Activated CD4-positive, alpha-beta T cell treated with anti-CD3 and anti-CD28 coated beads for 36 hours (primary cell): ENCODE measurements at regions not wholly inside any gene's neighbourhood (a gene's known extent, or its start where the extent isn't known, plus 50 kb on each side); places are given as distances from the start of the nearest gene placed in this dataset.

Experiments used
- ATAC-seq: fragments of 200-7000 bp; cut with Tn5 transposase; one replicate; pipeline ENCODE4 v1.10.0; 2021; ENCODE audit warnings: mild to moderate bottlenecking, moderate library complexity
- CTCF ChIA-PET: fragments of 350-600 bp; sonication (Branson Sonifier 250); formaldehyde crosslinking; loops from one replicate; lab custom pipeline; 2021; ENCODE audit warnings: antibody characterized with exemption; lab: Charles Lee
- POLR2A ChIA-PET: fragments of 350-600 bp; sonication (Branson Sonifier 250); formaldehyde crosslinking; loops from one replicate; lab custom pipeline; 2021; ENCODE audit warnings: antibody characterized with exemption, inconsistent platforms; lab: Charles Lee
- DNase-seq: peaks from one replicate; pipeline ENCODE4 v3.0.0-alpha.2; 2020
- H3K27ac Mint-ChIP-seq: one replicate; pipeline ENCODE4 v1.8.0; 2021; ENCODE audit warnings: mixed read lengths
- H3K27me3 Mint-ChIP-seq: one replicate; pipeline ENCODE4 v1.8.0; 2021; ENCODE audit warnings: mixed read lengths
- H3K36me3 Mint-ChIP-seq: one replicate; pipeline ENCODE4 v1.8.0; 2021; ENCODE audit warnings: low read depth, mixed read lengths
- H3K4me1 Mint-ChIP-seq: one replicate; pipeline ENCODE4 v1.8.0; 2021; ENCODE audit warnings: mixed read lengths
- H3K4me3 Mint-ChIP-seq: one replicate; pipeline ENCODE4 v1.8.0; 2021; ENCODE audit warnings: mild to moderate bottlenecking, moderate library complexity, mixed read lengths
- H3K9me3 Mint-ChIP-seq: one replicate; pipeline ENCODE4 v1.8.0; 2021; ENCODE audit warnings: low read depth, mixed read lengths
- intact Hi-C, 2 experiments: fragments of 100-400 bp; cut with DNase I in 1 of 2; cut with micrococcal nuclease in 1 of 2; formaldehyde crosslinking; loops; one replicate each; pipeline versions ENCODE4 v1.14.2 to v1.15.1; 2022 to 2024; cut with DNase I, micrococcal nuclease

DNA sequence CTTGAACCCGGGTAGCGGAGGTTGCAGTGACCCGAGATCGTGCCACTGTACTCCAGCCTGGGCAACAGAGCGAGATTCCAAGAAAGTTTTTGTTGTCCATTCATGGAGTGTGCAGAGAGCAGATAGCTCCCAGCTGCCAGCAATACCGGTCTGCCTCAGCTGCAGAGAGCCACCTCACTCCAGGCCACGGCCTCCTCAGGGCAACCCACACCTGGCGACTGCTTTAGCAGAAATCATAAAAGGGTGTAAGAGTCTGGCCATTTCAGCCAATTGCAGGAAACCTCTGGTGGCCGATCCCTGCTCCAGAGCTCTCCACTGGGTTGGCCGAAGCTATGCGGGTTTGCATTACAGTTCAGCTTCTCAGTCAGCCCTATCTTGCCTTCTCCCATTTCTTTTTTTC lies 227.4 kb upstream of the BCOR start:
- no peaks in the 10 kb centered on the region for H3K27me3 Mint-ChIP-seq
- H3K9me3 Mint-ChIP-seq: peaks cover 7% of the 10 kb centered on the region
- ChIA-PET CTCF (no interaction called here), POLR2A (no interaction called here)
- H3K4me1 Mint-ChIP-seq: no peaks in the 10 kb centered on the region
- no peak overlapping the region for H3K4me3 Mint-ChIP-seq
- H3K27ac Mint-ChIP-seq: no peak overlapping the region
- no peaks in the 10 kb centered on the region for H3K36me3 Mint-ChIP-seq
- intact Hi-C loops: no loop called here
- ATAC-seq (no peak), DNase-seq (no peak)

DNA sequence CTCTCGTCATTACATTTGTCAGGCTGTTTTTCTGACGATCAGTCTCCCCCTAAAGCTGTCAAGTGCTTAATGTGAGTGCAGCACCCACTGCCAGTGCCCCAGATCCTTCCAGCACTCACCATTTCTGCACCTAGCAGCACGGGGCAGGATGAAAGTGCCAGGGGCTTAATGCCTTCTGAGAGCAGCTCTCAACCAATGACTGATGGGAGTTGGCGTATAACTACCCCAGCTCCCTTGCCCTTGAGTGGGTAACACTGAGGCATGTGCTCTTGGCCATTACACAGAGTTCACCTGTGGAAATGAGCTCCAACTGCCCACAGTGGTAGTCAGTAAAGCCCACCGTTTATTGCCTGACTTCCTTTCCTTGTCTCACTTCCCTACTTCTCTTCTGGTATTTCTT lies 226.2 kb upstream of the BCOR start:
- DNase-seq (no peak), ATAC-seq (no peak)
- no peaks in the 10 kb centered on the region for H3K4me1 Mint-ChIP-seq
- H3K9me3 Mint-ChIP-seq: peaks cover 9% of the 10 kb centered on the region
- no peak overlapping the region for H3K4me3 Mint-ChIP-seq
- no peaks in the 10 kb centered on the region for H3K27me3 Mint-ChIP-seq
- H3K36me3 Mint-ChIP-seq: no peaks in the 10 kb centered on the region
- intact Hi-C loops: no loop called here
- CTCF ChIA-PET: no interaction called here
- no peak overlapping the region for H3K27ac Mint-ChIP-seq
- POLR2A ChIA-PET: no interaction called here

DNA sequence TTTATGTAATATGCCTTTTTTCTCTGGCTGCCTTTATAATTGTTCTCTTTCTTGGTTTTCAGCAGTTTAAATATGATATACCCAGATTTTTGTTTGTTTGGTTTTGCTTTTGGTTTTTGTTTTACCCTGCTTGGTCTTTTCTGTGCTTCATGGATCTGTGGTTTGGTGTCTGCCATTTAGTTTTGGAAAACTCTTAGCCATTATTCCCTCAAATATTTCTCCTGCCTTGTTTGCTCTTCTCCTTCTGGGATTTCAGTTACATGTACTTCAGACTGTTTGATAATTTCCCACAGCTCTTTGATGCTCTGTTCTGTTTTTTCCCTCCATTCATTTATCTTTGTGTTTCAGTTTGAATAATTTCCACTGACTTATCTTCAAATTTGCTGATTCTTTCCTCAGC lies 223.1 kb upstream of the BCOR start:
- CTCF ChIA-PET: no interaction called here
- H3K36me3 Mint-ChIP-seq: no peaks in the 10 kb centered on the region
- intact Hi-C loops: no loop called here
- H3K27ac Mint-ChIP-seq: no peak overlapping the region
- DNase-seq: no peak
- H3K4me3 Mint-ChIP-seq: no peak overlapping the region
- POLR2A ChIA-PET: no interaction called here
- no peak for ATAC-seq
- H3K4me1 Mint-ChIP-seq: no peaks in the 10 kb centered on the region
- H3K27me3 Mint-ChIP-seq: no peaks in the 10 kb centered on the region
- H3K9me3 Mint-ChIP-seq: peaks cover 16% of the 10 kb centered on the region

DNA sequence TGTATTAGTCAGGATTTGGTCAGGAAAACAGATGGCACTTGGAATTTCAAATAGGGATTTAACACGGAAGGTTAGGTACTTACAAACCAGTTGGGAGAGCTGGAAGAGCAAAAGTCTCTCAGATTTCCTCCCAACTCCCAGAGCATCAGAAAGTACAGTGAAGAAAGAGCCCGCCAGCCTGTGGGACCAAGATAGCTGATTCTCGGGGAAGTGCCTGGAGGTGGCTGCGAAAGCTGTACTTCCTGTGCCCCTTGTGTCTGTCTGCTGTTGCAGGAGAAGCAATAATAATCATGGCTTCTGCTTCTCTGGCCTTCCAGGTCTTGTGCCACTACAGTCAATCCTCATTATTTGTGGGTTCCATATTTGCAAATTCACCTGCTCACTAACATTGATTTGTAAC lies 221.0 kb upstream of the BCOR start:
- DNase-seq (no peak), ATAC-seq (no peak)
- no peak overlapping the region for H3K4me3 Mint-ChIP-seq
- POLR2A ChIA-PET: no interaction called here
- peaks cover 22% of the 10 kb centered on the region for H3K9me3 Mint-ChIP-seq
- H3K4me1 Mint-ChIP-seq: no peaks in the 10 kb centered on the region
- CTCF ChIA-PET: interaction anchor here (0.7 kb wide), 1 partner anchor 184 kb away, joined by 5 read pairs; no protein-coding TSS in a partner anchor
- H3K36me3 Mint-ChIP-seq: no peaks in the 10 kb centered on the region
- H3K27ac Mint-ChIP-seq: no peak overlapping the region
- intact Hi-C loops: no loop called here
- H3K27me3 Mint-ChIP-seq: no peaks in the 10 kb centered on the region

DNA sequence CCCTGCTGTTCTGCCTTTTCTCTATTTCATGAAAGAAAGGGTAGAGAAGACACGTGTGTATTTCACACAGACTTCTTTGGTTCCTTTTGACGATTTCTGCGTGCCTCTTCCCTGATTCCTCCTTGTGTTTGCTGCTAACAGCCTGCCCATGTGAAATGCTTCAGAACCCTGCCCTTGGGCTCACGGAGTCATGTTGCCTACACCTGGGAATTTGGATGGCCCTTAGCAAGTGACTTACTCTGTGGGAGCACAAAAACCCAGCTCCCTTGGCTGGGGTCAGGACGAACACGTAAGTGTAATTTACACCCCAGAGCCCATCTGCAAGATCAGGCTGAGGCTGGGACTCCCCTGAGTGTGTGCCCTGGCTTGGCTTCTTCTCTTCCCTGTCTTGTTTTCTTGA lies 220.3 kb upstream of the BCOR start:
- ChIA-PET CTCF (interaction anchor here (0.7 kb wide), 1 partner anchor 185 kb away, joined by 5 read pairs; no protein-coding TSS in a partner anchor), POLR2A (no interaction called here)
- no peak for ATAC-seq
- Mint-ChIP-seq H3K27me3 (no peaks in the 10 kb centered on the region), H3K9me3 (peaks cover 22% of the 10 kb centered on the region), H3K4me3 (no peak overlapping the region), H3K36me3 (no peaks in the 10 kb centered on the region), H3K4me1 (no peaks in the 10 kb centered on the region), H3K27ac (no peak overlapping the region)
- intact Hi-C loops: no loop called here
- DNase-seq: no peak

DNA sequence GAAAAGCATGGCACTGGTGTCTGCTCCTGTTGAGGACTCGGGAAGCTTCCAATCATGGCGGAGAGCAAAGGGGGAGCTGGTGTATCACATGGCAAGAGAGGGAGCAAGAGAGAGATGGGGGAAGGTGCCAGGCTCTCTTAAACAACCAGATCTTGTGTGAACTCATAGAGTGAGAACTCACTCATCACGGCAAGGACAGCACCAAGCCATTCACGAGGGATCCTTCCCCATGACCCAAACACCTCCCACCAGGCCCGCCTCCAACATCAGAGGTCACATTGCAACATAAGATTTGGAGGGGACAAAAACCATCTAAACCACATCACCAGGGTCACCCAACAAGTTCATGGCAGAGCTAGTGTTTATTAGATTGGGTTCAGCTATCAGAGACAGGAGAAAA lies 218.7 kb upstream of the BCOR start:
- intact Hi-C loops: no loop called here
- Mint-ChIP-seq H3K9me3 (peaks cover 22% of the 10 kb centered on the region), H3K27me3 (no peaks in the 10 kb centered on the region), H3K4me3 (no peak overlapping the region), H3K36me3 (no peaks in the 10 kb centered on the region), H3K27ac (no peak overlapping the region), H3K4me1 (no peaks in the 10 kb centered on the region)
- ChIA-PET POLR2A (no interaction called here), CTCF (no interaction called here)
- no peak for ATAC-seq
- no peak for DNase-seq

DNA sequence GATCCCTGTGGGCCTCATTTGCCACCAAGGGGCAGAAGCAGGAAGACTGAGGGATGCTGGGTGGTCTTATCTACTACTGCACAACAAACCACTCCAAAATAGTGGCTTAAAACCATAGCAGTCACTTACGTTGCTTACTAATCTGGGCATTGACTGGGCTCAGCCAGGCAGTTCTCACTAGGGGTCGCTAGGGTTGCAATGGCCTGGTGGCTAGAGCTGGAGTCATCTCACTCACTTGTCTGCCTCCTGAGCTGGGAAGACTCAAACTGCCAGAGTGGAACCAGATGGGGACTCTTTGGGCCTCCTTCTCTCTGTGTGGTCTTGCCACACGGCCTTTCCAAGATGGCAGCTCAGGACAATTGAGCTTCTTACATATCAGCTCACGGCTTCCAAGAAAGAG lies 216.3 kb upstream of the BCOR start:
- CTCF ChIA-PET: interaction anchor here (0.6 to 0.9 kb wide), 2 partner anchors 187 to 520 kb away, joined by 3 to 4 read pairs; no protein-coding TSS in a partner anchor
- Mint-ChIP-seq H3K9me3 (peaks cover 14% of the 10 kb centered on the region), H3K4me3 (no peak overlapping the region), H3K27me3 (no peaks in the 10 kb centered on the region), H3K27ac (no peak overlapping the region), H3K4me1 (no peaks in the 10 kb centered on the region), H3K36me3 (no peaks in the 10 kb centered on the region)
- DNase-seq (no peak), ATAC-seq (no peak)
- POLR2A ChIA-PET: no interaction called here
- intact Hi-C loops: no loop called here

DNA sequence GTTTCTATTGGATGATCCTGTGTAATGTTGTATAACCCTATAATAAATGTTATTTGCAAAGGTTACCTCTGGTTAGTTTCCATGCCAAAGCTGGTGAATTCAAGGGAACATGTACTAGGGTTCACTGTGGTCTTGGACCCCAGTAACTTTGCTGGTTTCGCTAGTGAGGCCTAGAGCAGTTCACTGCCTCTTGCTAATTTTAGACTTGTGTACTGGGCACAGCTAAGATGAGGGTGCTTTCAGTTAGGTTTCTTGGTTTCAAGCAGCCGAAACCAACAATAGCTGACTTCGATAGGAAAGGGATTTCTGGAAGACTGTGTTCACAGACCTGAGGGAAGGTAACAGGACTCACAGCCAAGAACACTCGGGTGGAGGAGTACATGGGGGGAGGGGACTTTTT lies 215.5 kb upstream of the BCOR start:
- H3K4me1 Mint-ChIP-seq: no peaks in the 10 kb centered on the region
- CTCF ChIA-PET: no interaction called here
- no peaks in the 10 kb centered on the region for H3K27me3 Mint-ChIP-seq
- H3K36me3 Mint-ChIP-seq: no peaks in the 10 kb centered on the region
- intact Hi-C loops: no loop called here
- H3K4me3 Mint-ChIP-seq: no peak overlapping the region
- H3K9me3 Mint-ChIP-seq: peaks cover 14% of the 10 kb centered on the region
- DNase-seq: no peak
- no peak for ATAC-seq
- POLR2A ChIA-PET: no interaction called here
- H3K27ac Mint-ChIP-seq: no peak overlapping the region

DNA sequence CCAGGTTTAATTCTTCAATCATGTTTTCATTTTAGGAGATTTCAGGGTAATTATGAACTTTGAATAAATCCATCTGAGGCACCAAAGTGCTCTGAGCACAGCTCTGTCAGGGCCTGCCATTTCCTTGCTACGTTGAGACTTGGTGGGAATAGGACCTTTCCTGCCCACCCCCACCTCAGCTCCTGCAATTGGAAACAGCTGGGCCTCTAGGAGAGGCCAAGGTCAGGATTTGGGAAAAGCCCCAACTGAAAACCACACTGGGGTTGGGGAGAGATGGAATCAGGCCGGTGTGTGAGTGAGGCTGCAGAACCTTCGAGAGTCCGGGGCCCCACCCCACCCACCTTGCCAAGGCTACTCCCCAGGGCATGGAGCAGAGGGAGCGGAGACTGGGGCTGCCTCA lies 212.7 kb upstream of the BCOR start:
- peaks cover 3% of the 10 kb centered on the region for H3K9me3 Mint-ChIP-seq
- no peaks in the 10 kb centered on the region for H3K36me3 Mint-ChIP-seq
- ChIA-PET CTCF (interaction anchor here (1.0 kb wide), 1 partner anchor 21 kb away, joined by 3 read pairs; no protein-coding TSS in a partner anchor), POLR2A (no interaction called here)
- DNase-seq (no peak), ATAC-seq (no peak)
- intact Hi-C loops: no loop called here
- no peak overlapping the region for H3K4me3 Mint-ChIP-seq
- no peak overlapping the region for H3K27ac Mint-ChIP-seq
- H3K27me3 Mint-ChIP-seq: no peaks in the 10 kb centered on the region
- H3K4me1 Mint-ChIP-seq: no peaks in the 10 kb centered on the region

DNA sequence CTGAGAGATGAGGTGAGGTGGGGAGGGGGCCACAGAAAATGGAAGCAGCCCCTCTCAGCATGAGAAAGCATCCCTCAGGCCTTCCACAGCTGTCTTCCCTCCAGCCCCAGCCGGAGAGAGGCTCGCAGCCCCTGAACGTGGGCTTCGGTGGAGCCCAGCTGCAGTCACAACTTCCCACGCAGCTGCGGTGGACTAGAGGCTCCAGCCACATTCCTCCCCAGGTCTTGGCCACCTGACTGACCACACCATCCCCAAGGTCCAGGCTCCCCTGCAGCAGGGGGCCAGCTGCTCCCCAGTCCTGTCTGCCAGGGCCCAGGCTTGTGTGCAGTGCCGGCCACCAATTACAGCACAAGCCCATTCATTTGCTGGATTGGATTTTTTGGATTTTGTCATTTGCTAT lies 212.3 kb upstream of the BCOR start:
- Mint-ChIP-seq H3K4me3 (no peak overlapping the region), H3K27me3 (no peaks in the 10 kb centered on the region), H3K4me1 (no peaks in the 10 kb centered on the region), H3K36me3 (no peaks in the 10 kb centered on the region), H3K27ac (no peak overlapping the region), H3K9me3 (peaks cover 1% of the 10 kb centered on the region)
- ATAC-seq: no peak
- DNase-seq: no peak
- ChIA-PET CTCF (no interaction called here), POLR2A (no interaction called here)
- intact Hi-C loops: no loop called here

DNA sequence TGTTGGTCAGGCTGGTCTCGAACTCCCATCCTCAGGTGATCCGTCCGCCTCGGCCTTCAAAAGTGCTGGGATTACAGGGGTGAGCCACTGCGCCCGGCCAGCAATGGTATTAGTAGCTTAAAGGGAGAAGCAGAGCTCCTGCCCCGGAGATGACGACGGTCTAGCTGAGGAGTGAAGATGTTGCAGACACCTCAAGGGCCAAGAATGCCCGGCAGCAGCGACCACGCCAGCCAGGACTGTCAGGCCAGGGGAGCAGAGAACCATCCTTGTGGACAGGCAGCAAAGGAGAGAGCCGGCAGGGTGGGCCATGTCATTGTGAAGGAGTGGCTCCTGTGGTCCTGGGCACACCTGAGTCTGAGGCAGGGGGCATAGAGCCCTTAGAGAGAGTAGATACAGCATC lies 210.1 kb upstream of the BCOR start:
- intact Hi-C loops: no loop called here
- Mint-ChIP-seq H3K4me1 (peaks cover 10% of the 10 kb centered on the region), H3K27me3 (no peaks in the 10 kb centered on the region), H3K36me3 (no peaks in the 10 kb centered on the region), H3K27ac (no peak overlapping the region), H3K9me3 (no peaks in the 10 kb centered on the region), H3K4me3 (no peak overlapping the region)
- ChIA-PET POLR2A (no interaction called here), CTCF (no interaction called here)
- ATAC-seq (no peak), DNase-seq (no peak)

DNA sequence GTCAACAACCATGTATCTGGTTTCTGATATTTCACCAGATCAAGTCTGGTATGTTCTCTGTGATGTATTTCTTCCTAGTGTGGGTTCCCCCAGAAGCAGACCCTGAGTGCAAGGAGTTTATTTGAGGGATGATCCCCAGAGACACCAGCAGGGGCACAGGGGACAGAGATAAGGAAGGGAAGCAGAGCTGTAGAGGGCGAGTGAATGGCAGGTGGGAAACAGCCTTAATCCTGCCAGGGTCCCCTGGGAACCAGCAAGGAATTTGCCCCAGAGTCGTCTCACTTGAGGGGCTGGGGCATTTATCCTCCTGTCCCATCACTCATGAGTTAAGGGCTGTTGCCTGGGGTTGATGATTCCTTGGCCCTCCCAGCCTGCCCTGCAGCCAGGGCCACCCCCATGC lies 206.4 kb upstream of the BCOR start:
- H3K4me1 Mint-ChIP-seq: peaks cover 26% of the 10 kb centered on the region
- ChIA-PET CTCF (no interaction called here), POLR2A (no interaction called here)
- H3K4me3 Mint-ChIP-seq: no peak overlapping the region
- no peak overlapping the region for H3K27ac Mint-ChIP-seq
- intact Hi-C loops: no loop called here
- DNase-seq (no peak), ATAC-seq (no peak)
- no peaks in the 10 kb centered on the region for H3K36me3 Mint-ChIP-seq
- no peaks in the 10 kb centered on the region for H3K27me3 Mint-ChIP-seq
- no peaks in the 10 kb centered on the region for H3K9me3 Mint-ChIP-seq
